GM18858 (cell line): ENCODE measurements at regions not wholly inside any gene's neighbourhood (a gene's known extent, or its start where the extent isn't known, plus 50 kb on each side); places are given as distances from the start of the nearest gene placed in this dataset.
"Not testable (repeated sequence)": the region's sequence is repeated elsewhere in the genome, so short reads cannot be mapped to it uniquely, and the experiment has no call there.

Source experiments
- ATAC-seq: cut with Tn5 transposase; IDR thresholded peaks from one replicate; pipeline ENCODE4 v1.9.1; 2021; ENCODE audit not compliant: unreplicated experiment

GRCh38 chr5:100641833-100642232 lies 106.7 kb downstream of the FAM174A start:
- ATAC-seq, result no peak

GRCh38 chr5:100643473-100643872 lies 108.3 kb downstream of the FAM174A start:
- no peak for ATAC-seq

- ATAC-seq, result no peak
Observed at GRCh38 chr5:100644185-100644584, 109.0 kb downstream of the FAM174A start.

- no peak for ATAC-seq
Observed at GRCh38 chr5:100644776-100645175, 109.6 kb downstream of the FAM174A start.

- ATAC-seq, result no peak
Observed at GRCh38 chr5:100646011-100646410, 110.8 kb downstream of the FAM174A start.

- ATAC-seq, result no peak
Observed at GRCh38 chr5:100646691-100647090, 111.5 kb downstream of the FAM174A start.

- peak; percentile 65 for ATAC-seq
Observed at GRCh38 chr5:100647461-100648230, 112.5 kb downstream of the FAM174A start.

GRCh38 chr5:100654895-100655294 lies 119.7 kb downstream of the FAM174A start:
- no peak for ATAC-seq

GRCh38 chr5:100656771-100657170 lies 121.6 kb downstream of the FAM174A start:
- not testable (repeated sequence) for ATAC-seq

GRCh38 chr5:100659080-100659795 lies 124.1 kb downstream of the FAM174A start:
- no peak for ATAC-seq

GRCh38 chr5:100664140-100664539 lies 129.0 kb downstream of the FAM174A start:
- ATAC-seq, result no peak

- peak; percentile 65 for ATAC-seq
Observed at GRCh38 chr5:100667161-100667630, 132.0 kb downstream of the FAM174A start.

- ATAC-seq, result no peak
Observed at GRCh38 chr5:100668511-100668910, 133.3 kb downstream of the FAM174A start.

- no peak for ATAC-seq
Observed at GRCh38 chr5:100676817-100677631, 141.8 kb downstream of the FAM174A start.

GRCh38 chr5:100682625-100683024 lies 147.5 kb downstream of the FAM174A start:
- no peak for ATAC-seq

- ATAC-seq, result no peak
Observed at GRCh38 chr5:100683881-100684280, 148.7 kb downstream of the FAM174A start.

- ATAC-seq, result not testable (repeated sequence)
Observed at GRCh38 chr5:100685122-100685521, 149.9 kb downstream of the FAM174A start.

GRCh38 chr5:100688834-100689233 lies 153.7 kb downstream of the FAM174A start:
- not testable (repeated sequence) for ATAC-seq

GRCh38 chr5:100690036-100690560 lies 154.9 kb downstream of the FAM174A start:
- ATAC-seq, result no peak

GRCh38 chr5:100691085-100691484 lies 155.9 kb downstream of the FAM174A start:
- no peak for ATAC-seq

GRCh38 chr5:100691548-100691947 lies 156.4 kb downstream of the FAM174A start:
- ATAC-seq, result no peak
